IMR-90 (cell line): ENCODE measurements at regions not wholly inside any gene's neighbourhood (a gene's known extent, or its start where the extent isn't known, plus 50 kb on each side); places are given as distances from the start of the nearest gene placed in this dataset.
"Not testable (repeated sequence)": the region's sequence is repeated elsewhere in the genome, so short reads cannot be mapped to it uniquely, and the experiment has no call there.

Experiments used
- ATAC-seq: fragments of 200-7000 bp; cut with Tn5 transposase; 2 replicates; pipeline ENCODE4 v1.9.1; 2020; ENCODE audit warnings: low read depth, mild to moderate bottlenecking, moderate library complexity
- BruUV-seq: library from RNA; stranded (reverse); fragments of 400-500 nt; replicated peaks from 2 replicates; lab custom pipeline; 2021; lab: Mats Ljungman, UMichigan
- CTCF ChIA-PET: fragments of 300-600 bp; formaldehyde crosslinking; extraction: SDS; loops from one replicate; lab custom pipeline; 2021; ENCODE audit warnings: antibody characterized with exemption; lab: Yijun Ruan, JAX
- POLR2A ChIA-PET: fragments of 300-600 bp; sonication (Branson Sonifier 250); formaldehyde crosslinking; loops from one replicate; lab custom pipeline; 2022; ENCODE audit warnings: antibody characterized with exemption; ENCODE audit not compliant: unreplicated experiment; lab: Charles Lee
- DNase-seq: peaks from one replicate; pipeline ENCODE4 v3.0.0; 2013
- H2AFZ ChIP-seq: replicated peaks from 2 replicates; pipeline ENCODE3; 2013; ENCODE audit warnings: low read length, mild to moderate bottlenecking; ENCODE audit not compliant: poor library complexity
- H2AK5ac ChIP-seq: 2 replicates; pipeline ENCODE4 v1.6.1; 2013; ENCODE audit warnings: low read depth, low read length, inconsistent platforms
- H2AK9ac ChIP-seq: replicated peaks from 2 replicates; pipeline ENCODE3; 2013; ENCODE audit warnings: mild to moderate bottlenecking, low read depth, low read length, moderate library complexity; ENCODE audit not compliant: poor library complexity
- H2BK120ac ChIP-seq: 2 replicates; pipeline ENCODE4 v1.6.1; 2013; ENCODE audit warnings: low read depth, low read length, inconsistent platforms
- H2BK15ac ChIP-seq: 3 replicates; pipeline ENCODE4 v1.6.1; 2013; ENCODE audit warnings: low read depth, low read length, inconsistent platforms
- H2BK20ac ChIP-seq: 2 replicates; pipeline ENCODE4 v1.6.1; 2013; ENCODE audit warnings: low read depth, mild to moderate bottlenecking, inconsistent platforms, low read length, moderate library complexity
- H2BK5ac ChIP-seq: 2 replicates; pipeline ENCODE4 v1.6.1; 2013; ENCODE audit warnings: mild to moderate bottlenecking, low read depth, low read length, inconsistent platforms; ENCODE audit not compliant: poor library complexity, severe bottlenecking
- H3K14ac ChIP-seq: replicated peaks from 2 replicates; pipeline ENCODE4 v1.6.1; 2013; ENCODE audit warnings: low read depth, low read length, inconsistent platforms
- H3K18ac ChIP-seq: 2 replicates; pipeline ENCODE4 v1.6.1; 2013; ENCODE audit warnings: low read depth, low read length, control low read depth
- H3K23ac ChIP-seq: 2 replicates; pipeline ENCODE4 v1.6.1; 2013; ENCODE audit warnings: low read depth, low read length, inconsistent platforms
- H3K27ac ChIP-seq: 2 replicates; pipeline ENCODE4 v1.5.1; 2013; ENCODE audit warnings: mild to moderate bottlenecking, control low read depth, low read length; ENCODE audit not compliant: insufficient read depth
- H3K27me3 ChIP-seq: 2 replicates; pipeline ENCODE4 v1.6.1; 2013; ENCODE audit warnings: low read length; ENCODE audit not compliant: control insufficient read depth, insufficient read depth
- H3K36me3 ChIP-seq: 2 replicates; pipeline ENCODE4 v1.6.1; 2013; ENCODE audit warnings: low read length, mixed read lengths; ENCODE audit not compliant: control insufficient read depth, insufficient read depth
- H3K4ac ChIP-seq: 2 replicates; pipeline ENCODE4 v1.6.1; 2013; ENCODE audit warnings: low read depth, low read length, inconsistent platforms
- H3K4me1 ChIP-seq: 2 replicates; pipeline ENCODE4 v1.6.1; 2013; ENCODE audit warnings: low read length, mixed read lengths; ENCODE audit not compliant: control insufficient read depth, insufficient read depth
- H3K4me2 ChIP-seq: 2 replicates; pipeline ENCODE4 v1.6.1; 2013; ENCODE audit warnings: low read depth, mild to moderate bottlenecking, control low read depth, low read length, moderate library complexity
- H3K4me3 ChIP-seq: 2 replicates; pipeline ENCODE4 v1.5.1; 2013; ENCODE audit warnings: low read depth, mild to moderate bottlenecking, control low read depth, low read length, moderate library complexity; ENCODE audit not compliant: insufficient read depth
- H3K56ac ChIP-seq: 2 replicates; pipeline ENCODE4 v1.6.1; 2013; ENCODE audit warnings: low read length, inconsistent platforms; ENCODE audit not compliant: insufficient read depth; ENCODE audit errors: extremely low read depth
- H3K79me1 ChIP-seq, 2 experiments: 2 replicates each; pipeline ENCODE4 v1.6.1; 2013; ENCODE audit warnings: low read length in 2 of 2, inconsistent platforms in 1 of 2, low read depth in 1 of 2
- H3K9ac ChIP-seq: 2 replicates; pipeline ENCODE4 v1.6.1; 2013; ENCODE audit warnings: low read depth, low read length, control low read depth
- H3K9me1 ChIP-seq: 2 replicates; pipeline ENCODE4 v1.6.1; 2013; ENCODE audit warnings: low read length, inconsistent platforms; ENCODE audit not compliant: insufficient read depth
- H3K9me3 ChIP-seq: 2 replicates; pipeline ENCODE4 v1.6.1; 2013; ENCODE audit warnings: low read length; ENCODE audit not compliant: control insufficient read depth, insufficient read depth
- H4K20me1 ChIP-seq: 2 replicates; pipeline ENCODE4 v1.6.1; 2013; ENCODE audit warnings: low read length, inconsistent platforms; ENCODE audit not compliant: insufficient read depth
- H4K5ac ChIP-seq: 2 replicates; pipeline ENCODE4 v1.6.1; 2013; ENCODE audit warnings: mild to moderate bottlenecking, low read depth, low read length, control low read depth
- H4K8ac ChIP-seq, 2 experiments: 2 replicates each; pipeline ENCODE4 v1.6.1; 2013; ENCODE audit warnings: low read depth in 2 of 2, low read length in 2 of 2, control low read depth in 1 of 2, inconsistent platforms in 1 of 2
- H4K91ac ChIP-seq: 2 replicates; pipeline ENCODE4 v1.6.1; 2013; ENCODE audit warnings: low read depth, low read length, inconsistent platforms; ENCODE audit not compliant: insufficient read depth
- whole genome bisulfite sequencing, 2 experiments: methylation state at CpG; one replicate each; pipeline versions ENCODE4 v1.1.5 to v1.1.7; 2013; ENCODE audit warnings: missing lambda C conversion rate in 2 of 2; ENCODE audit not compliant: insufficient read length in 1 of 2; ENCODE audit errors: extremely low coverage in 2 of 2; 5-methylcytosine and 5-hydroxymethylcytosine counted together
- dilution Hi-C: fragments of 300-500 bp; cut with HindIII; formaldehyde crosslinking; loops from one replicate; pipeline ENCODE4 v1.14.3; 2018; ENCODE audit warnings: low sequenced_read_pairs; ENCODE audit not compliant: unreplicated experiment
- in situ Hi-C: fragments of 300-500 bp; cut with MboI; formaldehyde crosslinking; loops from 3 replicates; pipeline ENCODE4 v1.14.3; 2019; ENCODE audit warnings: low sequenced_read_pairs, inconsistent platforms, mixed read lengths
- intact Hi-C: fragments of 100-400 bp; cut with micrococcal nuclease; formaldehyde crosslinking; loops from 2 replicates; pipeline ENCODE4 v1.10.0; 2022

DNA sequence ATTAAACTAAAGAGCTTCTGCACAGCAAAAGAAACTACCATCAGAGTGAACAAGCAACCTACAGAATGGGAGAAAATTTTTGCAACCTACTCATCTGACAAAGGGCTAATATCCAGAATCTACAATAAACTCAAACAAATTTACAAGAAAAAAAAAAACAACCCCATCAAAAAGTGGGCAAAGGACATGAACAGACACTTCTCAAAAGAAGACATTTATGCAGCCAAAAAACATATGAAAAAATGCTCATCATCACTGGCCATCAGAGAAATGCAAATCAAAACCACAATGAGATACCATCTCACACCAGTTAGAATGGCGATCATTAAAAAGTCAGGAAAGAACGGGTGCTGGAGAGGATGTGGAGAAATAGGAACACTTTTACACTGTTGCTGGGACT is 439.3 kb upstream of the ADGRB3 start:
- H3K36me3 ChIP-seq, H3K23ac ChIP-seq, H3K79me1 ChIP-seq, intact Hi-C loops, H4K91ac ChIP-seq, dilution Hi-C loops, H3K9ac ChIP-seq, H2AFZ ChIP-seq, H3K56ac ChIP-seq, H4K20me1 ChIP-seq, H3K4me3 ChIP-seq, CTCF ChIA-PET, H2AK5ac ChIP-seq, H3K9me1 ChIP-seq, H4K5ac ChIP-seq, H3K27me3 ChIP-seq, H3K4ac ChIP-seq, H2AK9ac ChIP-seq, H4K8ac ChIP-seq, H2BK20ac ChIP-seq, POLR2A ChIA-PET, H2BK5ac ChIP-seq, ATAC-seq, H3K9me3 ChIP-seq, H3K4me2 ChIP-seq, H2BK15ac ChIP-seq, H3K4me1 ChIP-seq, DNase-seq, H3K14ac ChIP-seq, H2BK120ac ChIP-seq, H3K27ac ChIP-seq, H3K18ac ChIP-seq, BruUV-seq: not testable (repeated sequence)
- no CpG with 5 or more reads among the region's 2 CpGs for WGBS, 2 experiments
- in situ Hi-C loops = loop anchor here (25.0 kb wide), 1 partner anchor 92 kb away; no protein-coding TSS in a partner anchor
